ENCODE measurements at regions not wholly inside any gene's neighbourhood (a gene's known extent, or its start where the extent isn't known, plus 50 kb on each side); places are given as distances from the start of the nearest gene placed in this dataset.

DNA sequence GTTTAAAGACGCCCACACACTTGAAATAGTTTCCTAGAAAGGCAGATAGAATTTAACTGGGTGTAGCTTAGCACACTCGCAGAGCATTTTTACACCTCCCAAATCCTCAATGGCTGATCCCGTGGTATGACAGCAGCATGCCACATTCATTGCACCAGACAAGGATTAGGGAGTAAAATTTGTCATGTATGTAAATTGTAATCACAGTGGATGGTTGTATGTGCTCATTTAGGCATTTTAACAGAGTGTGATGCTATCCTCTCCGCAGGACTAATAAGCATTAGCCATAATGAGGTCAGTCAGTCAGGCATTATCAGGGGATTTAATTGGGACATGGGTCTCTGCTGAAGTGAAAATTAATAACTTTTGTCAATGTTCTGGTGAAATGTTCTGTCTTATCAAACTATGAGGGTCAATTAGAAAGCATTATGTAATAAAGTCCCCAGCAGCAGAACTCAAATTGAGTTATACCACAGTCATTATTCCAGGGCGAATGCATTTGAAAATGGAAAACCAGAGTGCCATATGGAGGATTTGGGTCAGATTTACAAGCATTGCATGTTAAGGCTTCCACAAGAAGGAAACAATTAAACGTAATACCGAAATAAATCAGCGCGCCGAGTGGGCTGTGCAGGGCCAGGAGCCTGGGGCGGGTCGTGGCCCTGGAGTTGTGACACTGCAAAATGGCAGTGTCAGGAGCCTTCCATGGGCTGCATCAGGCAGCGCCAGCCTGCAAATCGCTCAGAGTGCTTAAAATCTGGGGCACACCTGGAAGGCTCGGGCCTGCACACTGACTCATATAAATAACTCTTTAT, 602.2 kb downstream of the BNC2 start:
- no peak for ATAC-seq (replicated peaks)
- peaks cover 5% of the 10 kb centered on the region for H3K9me3 Mint-ChIP-seq
- H3K36me3 Mint-ChIP-seq (ENCODE audit: low read depth): no peaks in the 10 kb centered on the region
- H3K27ac Mint-ChIP-seq: no peak overlapping the region
- peaks cover 5% of the 10 kb centered on the region for H3K27me3 Mint-ChIP-seq
- H3K4me3 Mint-ChIP-seq: no peak overlapping the region
- no peaks in the 10 kb centered on the region for H3K4me1 Mint-ChIP-seq

DNA sequence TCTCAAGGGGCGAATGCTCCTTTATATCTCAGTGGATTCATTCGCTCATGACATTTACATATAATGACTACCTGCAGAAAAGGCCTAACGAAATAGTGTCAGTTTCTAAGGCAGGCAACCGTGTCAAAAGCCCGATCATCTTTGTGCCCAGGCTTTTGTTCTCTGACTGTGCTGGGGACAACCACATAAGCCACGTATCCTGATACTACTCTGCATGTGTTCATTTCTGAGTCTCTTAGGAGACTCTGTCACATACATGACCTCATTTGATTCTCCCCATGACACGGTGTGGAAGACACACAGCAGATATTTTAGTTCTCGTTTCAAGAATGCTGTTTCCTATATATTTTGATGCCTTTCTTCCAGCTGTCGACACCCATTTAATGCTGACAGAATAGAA, 598.5 kb downstream of the BNC2 start:
- Mint-ChIP-seq H3K36me3 (ENCODE audit: low read depth) (no peaks in the 10 kb centered on the region), H3K4me1 (no peaks in the 10 kb centered on the region), H3K27me3 (no peaks in the 10 kb centered on the region), H3K9me3 (peaks cover 12% of the 10 kb centered on the region), H3K4me3 (no peak overlapping the region), H3K27ac (no peak overlapping the region)
- no peak for ATAC-seq (replicated peaks)

DNA sequence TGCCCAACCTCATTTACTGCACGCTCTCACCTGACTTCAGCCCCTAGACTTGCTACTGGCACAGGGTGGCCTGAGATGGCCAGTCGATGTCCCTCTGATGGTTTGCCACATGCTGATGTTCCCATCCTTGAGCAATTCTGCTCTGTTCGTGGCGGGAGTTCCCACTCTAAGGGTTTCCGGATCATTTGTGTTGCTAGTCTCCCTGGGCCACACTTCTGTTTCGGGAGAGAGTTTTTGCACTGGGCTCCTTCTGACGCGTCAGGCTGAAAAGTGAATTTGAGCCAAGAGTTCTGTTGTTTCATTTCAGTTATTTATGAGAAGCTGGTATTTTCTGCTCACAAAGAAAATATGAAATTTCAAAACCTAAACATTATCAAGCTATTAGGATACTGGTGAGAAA, 597.7 kb downstream of the BNC2 start:
- H3K36me3 Mint-ChIP-seq (ENCODE audit: low read depth): no peaks in the 10 kb centered on the region
- peaks cover 12% of the 10 kb centered on the region for H3K9me3 Mint-ChIP-seq
- no peak overlapping the region for H3K4me3 Mint-ChIP-seq
- H3K27ac Mint-ChIP-seq: no peak overlapping the region
- no peaks in the 10 kb centered on the region for H3K27me3 Mint-ChIP-seq
- no peaks in the 10 kb centered on the region for H3K4me1 Mint-ChIP-seq
- no peak for ATAC-seq (replicated peaks)

DNA sequence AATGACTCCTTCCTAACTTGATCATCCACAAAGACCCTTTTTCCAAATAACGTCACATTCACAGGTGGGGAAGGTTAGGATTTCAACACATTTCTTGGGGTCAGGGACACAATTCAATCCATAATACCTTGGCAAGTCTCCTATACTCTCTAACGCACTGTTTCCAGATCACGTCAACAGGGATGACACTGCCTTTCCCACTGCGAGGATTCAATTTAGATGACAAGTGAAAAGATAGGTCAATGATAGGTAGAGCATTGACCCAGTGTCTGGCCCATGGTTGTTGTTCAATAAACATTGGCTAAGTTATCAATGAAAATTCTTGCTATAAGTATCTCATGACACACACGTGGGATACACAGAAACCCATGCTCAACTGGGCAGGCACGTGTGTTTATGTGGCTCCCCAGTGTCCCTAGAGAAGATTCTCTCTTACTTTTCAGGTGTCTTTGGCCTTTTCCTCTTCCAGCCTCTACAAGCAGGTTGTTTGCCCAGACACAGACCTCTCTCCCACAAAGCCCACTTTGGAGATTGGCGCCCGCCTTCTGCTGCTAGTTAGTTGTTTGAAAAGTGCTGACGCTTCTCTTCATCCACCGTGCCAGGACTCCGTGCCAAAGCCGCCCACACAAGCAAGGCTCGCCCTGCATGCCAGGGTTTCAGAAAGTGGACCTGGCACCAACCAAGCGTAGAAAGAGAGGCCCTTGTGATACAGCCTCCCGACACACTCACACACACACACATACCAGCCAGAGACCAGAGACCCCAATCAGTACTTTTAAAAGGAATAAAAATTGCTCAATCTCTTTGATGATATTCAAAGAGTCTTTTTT, 594.5 kb downstream of the BNC2 start:
- no peak for ATAC-seq (replicated peaks)
- no peaks in the 10 kb centered on the region for H3K27me3 Mint-ChIP-seq
- no peak overlapping the region for H3K4me3 Mint-ChIP-seq
- no peak overlapping the region for H3K27ac Mint-ChIP-seq
- H3K4me1 Mint-ChIP-seq: no peaks in the 10 kb centered on the region
- no peaks in the 10 kb centered on the region for H3K36me3 Mint-ChIP-seq (ENCODE audit: low read depth)
- peaks cover 6% of the 10 kb centered on the region for H3K9me3 Mint-ChIP-seq

DNA sequence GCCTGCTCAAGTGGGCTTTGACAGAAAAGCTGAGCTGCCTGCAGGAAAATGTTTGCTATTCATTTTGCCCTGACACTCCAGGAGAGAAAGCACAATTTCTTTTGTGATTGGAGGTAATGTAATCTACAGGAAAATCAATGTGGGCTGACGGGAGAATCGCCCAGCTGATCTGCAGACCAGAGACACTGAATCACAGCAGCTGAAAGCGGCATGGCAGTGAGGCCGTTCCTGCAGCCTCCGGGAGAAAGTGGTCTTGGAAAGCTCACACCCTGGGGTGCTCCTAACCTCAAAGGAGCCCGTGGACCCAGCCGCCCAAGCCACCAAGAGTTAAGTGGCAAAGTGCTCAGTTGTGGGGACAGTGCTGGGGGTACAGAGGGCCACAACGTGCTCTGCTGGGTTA, 593.6 kb downstream of the BNC2 start:
- Mint-ChIP-seq H3K4me1 (no peaks in the 10 kb centered on the region), H3K36me3 (ENCODE audit: low read depth) (no peaks in the 10 kb centered on the region), H3K4me3 (no peak overlapping the region), H3K27ac (no peak overlapping the region), H3K9me3 (peaks cover 10% of the 10 kb centered on the region), H3K27me3 (no peaks in the 10 kb centered on the region)
- no peak for ATAC-seq (replicated peaks)

DNA sequence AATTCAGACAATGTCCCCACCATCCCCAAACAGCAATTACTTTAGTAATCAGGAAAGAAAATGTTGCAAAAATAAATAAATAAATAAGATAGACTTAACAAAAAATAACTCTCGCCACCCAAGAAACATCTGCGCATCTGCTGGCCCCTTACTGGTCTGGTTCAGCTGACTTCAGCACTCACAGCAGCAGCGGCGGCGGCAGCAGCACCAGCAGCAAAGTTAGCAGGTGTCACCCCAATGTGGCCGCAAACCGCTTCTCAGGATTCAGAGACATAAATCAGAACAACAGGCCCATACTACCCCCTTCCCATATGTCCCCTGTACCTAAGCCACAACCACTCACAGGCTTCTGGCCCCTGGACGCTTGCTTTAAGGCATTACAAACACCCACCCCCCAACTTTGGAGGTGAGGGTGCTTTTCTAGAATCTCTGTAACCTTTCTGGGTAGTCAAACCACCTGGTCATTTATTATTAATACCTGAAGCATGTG, 593.0 kb downstream of the BNC2 start:
- Mint-ChIP-seq H3K36me3 (ENCODE audit: low read depth) (no peaks in the 10 kb centered on the region), H3K4me3 (no peak overlapping the region), H3K4me1 (no peaks in the 10 kb centered on the region), H3K9me3 (peaks cover 10% of the 10 kb centered on the region), H3K27ac (no peak overlapping the region), H3K27me3 (no peaks in the 10 kb centered on the region)
- ATAC-seq (replicated peaks): no peak

DNA sequence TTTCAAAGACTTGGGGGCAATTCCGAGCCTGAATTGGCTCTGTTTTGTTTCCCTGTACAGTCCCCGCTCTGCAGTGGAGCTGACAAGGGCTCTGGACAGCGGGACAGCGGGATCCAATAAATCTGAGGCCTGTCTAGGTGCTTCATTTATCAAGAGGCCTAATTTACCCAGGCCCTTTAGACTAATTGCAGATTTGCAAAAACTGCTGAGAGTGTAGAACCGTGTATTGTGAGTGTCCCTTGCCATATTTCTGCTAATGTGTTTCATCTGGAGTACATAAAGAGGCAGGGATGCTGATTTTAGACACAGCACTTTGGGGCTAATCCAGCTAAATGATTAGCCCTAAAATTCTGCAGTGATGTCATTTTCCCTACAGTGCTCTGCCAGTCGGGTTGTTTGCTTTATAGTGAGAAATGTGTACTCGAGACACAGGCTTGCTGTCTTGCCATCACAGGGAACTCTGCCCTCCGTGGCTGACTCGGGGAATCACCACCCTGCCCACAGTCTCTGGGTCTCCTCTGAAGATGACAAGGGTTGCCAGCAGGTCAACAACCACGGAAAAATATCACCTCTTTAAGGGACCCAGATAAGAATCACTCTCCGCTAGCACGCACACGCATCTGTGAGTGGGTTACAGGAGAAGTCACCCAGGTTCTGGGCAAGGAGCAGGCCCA, 592.0 kb downstream of the BNC2 start:
- H3K9me3 Mint-ChIP-seq: peaks cover 10% of the 10 kb centered on the region
- H3K27me3 Mint-ChIP-seq: no peaks in the 10 kb centered on the region
- H3K4me3 Mint-ChIP-seq: no peak overlapping the region
- H3K36me3 Mint-ChIP-seq (ENCODE audit: low read depth): no peaks in the 10 kb centered on the region
- ATAC-seq (replicated peaks): no peak
- H3K27ac Mint-ChIP-seq: no peak overlapping the region
- no peaks in the 10 kb centered on the region for H3K4me1 Mint-ChIP-seq

DNA sequence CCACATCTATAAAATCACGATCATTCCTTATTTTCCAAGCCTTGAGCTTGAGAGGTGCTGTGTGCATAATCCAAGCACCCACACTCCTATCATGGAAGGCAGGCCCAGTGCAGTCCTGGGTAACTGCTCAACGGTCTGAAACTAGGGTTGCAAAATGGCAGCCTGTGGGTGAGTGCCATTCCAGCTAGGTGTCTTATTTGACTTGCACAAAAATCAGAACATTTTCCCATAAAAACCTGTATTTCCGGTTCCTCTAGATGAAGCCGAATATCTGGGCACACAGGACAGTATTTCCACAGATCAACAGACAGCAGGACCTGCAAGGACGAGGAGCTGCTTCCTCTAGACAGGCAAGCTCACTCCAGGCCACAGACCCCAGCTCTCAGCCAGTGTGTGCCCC, 588.8 kb downstream of the BNC2 start:
- H3K4me1 Mint-ChIP-seq: no peaks in the 10 kb centered on the region
- no peak for ATAC-seq (replicated peaks)
- H3K27me3 Mint-ChIP-seq: no peaks in the 10 kb centered on the region
- no peak overlapping the region for H3K27ac Mint-ChIP-seq
- no peak overlapping the region for H3K4me3 Mint-ChIP-seq
- no peaks in the 10 kb centered on the region for H3K36me3 Mint-ChIP-seq (ENCODE audit: low read depth)
- H3K9me3 Mint-ChIP-seq: peaks cover 4% of the 10 kb centered on the region

DNA sequence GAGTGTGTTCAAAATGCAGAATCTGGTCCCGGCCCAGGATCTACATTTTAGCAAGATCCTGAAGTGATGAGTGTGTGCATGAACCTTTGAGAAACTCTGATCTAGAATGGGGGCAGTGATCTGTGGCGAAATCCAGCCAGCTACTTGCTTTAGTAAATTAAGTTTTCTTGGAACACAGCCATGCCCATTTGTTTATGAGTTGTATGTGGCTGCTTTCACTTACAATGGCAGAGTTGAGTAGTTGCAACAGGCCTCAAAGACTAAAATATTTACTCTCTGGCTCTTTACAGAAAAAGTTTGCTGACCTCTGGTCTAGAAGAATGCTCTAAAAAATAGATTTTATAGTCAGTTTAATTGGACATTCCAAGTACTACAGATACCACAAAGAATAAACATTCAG, 588.3 kb downstream of the BNC2 start:
- no peak for ATAC-seq (replicated peaks)
- no peaks in the 10 kb centered on the region for H3K4me1 Mint-ChIP-seq
- no peak overlapping the region for H3K27ac Mint-ChIP-seq
- H3K36me3 Mint-ChIP-seq (ENCODE audit: low read depth): no peaks in the 10 kb centered on the region
- H3K4me3 Mint-ChIP-seq: no peak overlapping the region
- H3K27me3 Mint-ChIP-seq: no peaks in the 10 kb centered on the region
- H3K9me3 Mint-ChIP-seq: peaks cover 4% of the 10 kb centered on the region

DNA sequence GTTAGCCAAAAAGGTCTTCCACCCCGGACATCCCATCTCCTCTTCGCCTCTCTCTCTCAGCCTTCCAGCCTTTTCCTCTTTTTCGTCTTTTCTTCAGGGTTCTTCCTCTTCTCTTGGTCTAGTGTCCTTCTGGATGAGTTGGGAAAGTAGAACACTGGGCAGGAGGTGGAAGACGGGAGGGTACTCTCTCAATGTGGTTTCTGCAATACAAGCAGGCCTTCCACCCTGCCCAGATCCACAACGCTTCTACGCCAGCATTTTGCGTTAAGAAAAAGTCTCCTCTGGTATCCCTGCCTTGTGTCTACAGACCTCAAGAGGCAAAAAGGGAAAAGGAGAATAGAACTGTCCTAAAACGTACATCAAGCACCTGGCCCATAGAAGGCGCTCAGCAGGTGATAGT, 587.8 kb downstream of the BNC2 start:
- Mint-ChIP-seq H3K4me3 (no peak overlapping the region), H3K4me1 (no peaks in the 10 kb centered on the region), H3K36me3 (ENCODE audit: low read depth) (no peaks in the 10 kb centered on the region), H3K27me3 (no peaks in the 10 kb centered on the region), H3K9me3 (peaks cover 4% of the 10 kb centered on the region), H3K27ac (no peak overlapping the region)
- no peak for ATAC-seq (replicated peaks)

DNA sequence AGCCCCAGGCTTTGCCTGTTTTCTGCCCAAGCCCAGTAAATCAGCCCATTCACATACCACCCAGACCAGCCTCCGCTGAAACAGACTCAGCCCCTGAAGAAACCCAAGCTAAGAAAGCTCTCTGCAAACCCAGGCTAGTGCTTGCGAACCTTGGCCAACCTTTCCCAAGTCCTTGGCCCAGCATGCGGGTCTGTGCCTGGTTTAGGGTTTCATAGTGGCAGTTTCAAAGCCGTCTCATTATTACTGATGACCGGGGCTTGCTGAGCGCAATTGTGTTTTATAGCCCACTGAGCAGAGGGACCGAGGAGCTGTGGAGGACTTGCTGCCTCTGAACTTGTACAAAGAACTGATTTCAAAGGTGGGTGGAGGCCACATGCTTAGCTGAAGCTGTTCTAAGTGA, 584.3 kb downstream of the BNC2 start:
- Mint-ChIP-seq H3K9me3 (peaks cover 4% of the 10 kb centered on the region), H3K4me3 (no peak overlapping the region), H3K27ac (no peak overlapping the region), H3K27me3 (no peaks in the 10 kb centered on the region), H3K36me3 (ENCODE audit: low read depth) (no peaks in the 10 kb centered on the region), H3K4me1 (no peaks in the 10 kb centered on the region)
- no peak for ATAC-seq (replicated peaks)

DNA sequence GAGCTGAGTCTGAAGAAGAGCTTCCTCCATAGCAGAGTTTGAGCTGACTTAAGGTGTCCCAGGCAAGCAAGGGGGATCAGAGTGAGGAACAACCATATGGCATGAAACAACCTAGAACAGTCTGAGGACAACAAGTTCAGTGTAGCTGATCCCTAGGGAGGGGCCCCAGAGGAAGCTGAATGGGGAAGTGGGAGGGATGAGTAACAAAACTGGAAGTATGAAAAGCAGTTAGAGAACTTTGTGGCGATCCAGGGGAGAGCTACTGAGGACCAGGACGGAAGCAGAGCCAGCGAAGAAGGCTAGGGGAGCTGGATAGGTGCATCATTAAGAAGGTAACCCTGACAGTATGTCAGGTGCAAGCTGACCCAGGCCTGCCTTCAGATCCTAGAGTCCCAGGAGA, 580.8 kb downstream of the BNC2 start:
- no peak for ATAC-seq (replicated peaks)
- no peaks in the 10 kb centered on the region for H3K9me3 Mint-ChIP-seq

DNA sequence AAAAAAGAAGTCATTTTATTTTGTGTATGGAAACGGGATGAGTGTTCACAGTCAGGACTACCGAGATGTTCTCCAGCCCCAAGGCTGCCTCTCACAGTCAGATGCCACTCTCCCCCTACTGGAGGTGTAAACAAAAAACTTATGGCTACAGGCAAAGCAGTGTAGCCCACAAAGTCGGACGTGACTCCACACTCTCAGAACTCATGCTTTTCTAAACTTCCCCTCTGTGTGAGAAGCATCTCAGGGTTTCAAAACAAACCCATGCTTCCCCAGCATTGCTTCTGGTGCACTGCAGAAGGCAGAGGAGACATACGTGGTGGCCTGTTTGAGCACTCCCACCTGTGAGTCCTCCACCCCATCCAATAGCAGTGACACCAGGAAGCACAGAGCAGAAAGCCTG, 580.3 kb downstream of the BNC2 start:
- Mint-ChIP-seq H3K4me1 (no peaks in the 10 kb centered on the region), H3K4me3 (no peak overlapping the region)

More for the DNA sequence above, 580.8 kb downstream of the BNC2 start:
- Mint-ChIP-seq H3K36me3 (ENCODE audit: low read depth) (no peaks in the 10 kb centered on the region), H3K27me3 (peaks cover 4% of the 10 kb centered on the region), H3K27ac (no peak overlapping the region), H3K4me1 (no peaks in the 10 kb centered on the region), H3K4me3 (no peak overlapping the region)

DNA sequence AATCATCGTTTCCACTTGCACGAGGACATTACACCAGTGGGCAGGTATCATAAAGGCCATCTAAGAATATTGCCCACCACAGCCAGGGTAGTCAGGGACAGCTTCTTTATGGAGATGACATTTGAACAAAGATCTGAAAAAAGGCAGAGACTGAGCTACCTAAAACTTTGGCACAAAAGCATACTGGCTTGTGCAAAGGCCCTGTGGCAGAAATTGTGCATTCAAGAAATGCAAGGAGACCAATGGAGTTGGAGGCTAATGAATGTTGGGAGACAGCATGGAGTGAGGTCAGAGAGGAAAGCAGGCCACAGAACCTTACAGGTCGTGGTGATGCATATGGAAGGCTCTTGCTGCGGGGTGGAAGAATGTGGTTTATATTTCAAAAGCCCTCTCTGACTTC, 578.5 kb downstream of the BNC2 start:
- no peaks in the 10 kb centered on the region for H3K4me1 Mint-ChIP-seq
- no peak overlapping the region for H3K27ac Mint-ChIP-seq
- H3K9me3 Mint-ChIP-seq: peaks cover 4% of the 10 kb centered on the region
- H3K27me3 Mint-ChIP-seq: peaks cover 4% of the 10 kb centered on the region
- no peak overlapping the region for H3K4me3 Mint-ChIP-seq
- H3K36me3 Mint-ChIP-seq (ENCODE audit: low read depth): no peaks in the 10 kb centered on the region
- no peak for ATAC-seq (replicated peaks)

More for the DNA sequence above, 580.3 kb downstream of the BNC2 start:
- peaks cover 4% of the 10 kb centered on the region for H3K27me3 Mint-ChIP-seq
- no peak for ATAC-seq (replicated peaks)
- H3K36me3 Mint-ChIP-seq (ENCODE audit: low read depth): no peaks in the 10 kb centered on the region
- no peak overlapping the region for H3K27ac Mint-ChIP-seq
- no peaks in the 10 kb centered on the region for H3K9me3 Mint-ChIP-seq
